ENCODE measurements at regions not wholly inside any gene's neighbourhood (a gene's known extent, or its start where the extent isn't known, plus 50 kb on each side); places are given as distances from the start of the nearest gene placed in this dataset.

DNA sequence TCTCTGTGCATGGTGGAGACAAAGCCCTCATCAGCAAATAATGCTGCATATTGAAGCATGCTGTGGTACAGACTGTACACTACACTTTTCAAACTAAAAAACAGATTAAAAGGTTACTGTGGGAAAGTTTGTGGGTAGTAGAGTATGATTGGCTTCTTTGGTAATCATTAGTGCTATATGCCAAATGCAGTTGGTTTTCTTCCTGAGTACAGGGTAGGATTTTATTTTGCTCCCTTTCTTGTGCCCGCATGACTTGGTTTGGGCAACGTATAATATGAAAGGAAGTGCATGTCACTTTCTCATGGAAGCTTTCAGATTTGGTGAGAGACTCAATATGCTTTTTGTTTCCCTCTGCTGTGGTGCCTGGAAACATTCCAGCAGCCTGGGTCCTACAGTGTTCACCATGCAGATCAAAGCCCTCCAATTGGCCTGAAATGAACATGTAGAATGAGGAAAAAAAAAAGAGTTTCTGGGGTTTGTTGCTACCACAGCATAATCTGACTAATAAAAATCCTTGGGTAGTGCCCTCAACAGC lies 270.7 kb upstream of the ADGRB3 start:
- TF ChIP-seq, protein P1, sequence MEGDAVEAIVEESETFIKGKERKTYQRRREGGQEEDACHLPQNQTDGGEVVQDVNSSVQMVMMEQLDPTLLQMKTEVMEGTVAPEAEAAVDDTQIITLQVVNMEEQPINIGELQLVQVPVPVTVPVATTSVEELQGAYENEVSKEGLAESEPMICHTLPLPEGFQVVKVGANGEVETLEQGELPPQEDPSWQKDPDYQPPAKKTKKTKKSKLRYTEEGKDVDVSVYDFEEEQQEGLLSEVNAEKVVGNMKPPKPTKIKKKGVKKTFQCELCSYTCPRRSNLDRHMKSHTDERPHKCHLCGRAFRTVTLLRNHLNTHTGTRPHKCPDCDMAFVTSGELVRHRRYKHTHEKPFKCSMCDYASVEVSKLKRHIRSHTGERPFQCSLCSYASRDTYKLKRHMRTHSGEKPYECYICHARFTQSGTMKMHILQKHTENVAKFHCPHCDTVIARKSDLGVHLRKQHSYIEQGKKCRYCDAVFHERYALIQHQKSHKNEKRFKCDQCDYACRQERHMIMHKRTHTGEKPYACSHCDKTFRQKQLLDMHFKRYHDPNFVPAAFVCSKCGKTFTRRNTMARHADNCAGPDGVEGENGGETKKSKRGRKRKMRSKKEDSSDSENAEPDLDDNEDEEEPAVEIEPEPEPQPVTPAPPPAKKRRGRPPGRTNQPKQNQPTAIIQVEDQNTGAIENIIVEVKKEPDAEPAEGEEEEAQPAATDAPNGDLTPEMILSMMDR (conservative IDR thresholded peaks at IDR 0.05), result no peak
- no peak for TF ChIP-seq EZH2 (IDR thresholded peaks at IDR 0.05; ENCODE audit: low read depth)

Data from PC-9 (cell line).